ENCODE measurements at regions not wholly inside any gene's neighbourhood (a gene's known extent, or its start where the extent isn't known, plus 50 kb on each side); places are given as distances from the start of the nearest gene placed in this dataset.

DNA sequence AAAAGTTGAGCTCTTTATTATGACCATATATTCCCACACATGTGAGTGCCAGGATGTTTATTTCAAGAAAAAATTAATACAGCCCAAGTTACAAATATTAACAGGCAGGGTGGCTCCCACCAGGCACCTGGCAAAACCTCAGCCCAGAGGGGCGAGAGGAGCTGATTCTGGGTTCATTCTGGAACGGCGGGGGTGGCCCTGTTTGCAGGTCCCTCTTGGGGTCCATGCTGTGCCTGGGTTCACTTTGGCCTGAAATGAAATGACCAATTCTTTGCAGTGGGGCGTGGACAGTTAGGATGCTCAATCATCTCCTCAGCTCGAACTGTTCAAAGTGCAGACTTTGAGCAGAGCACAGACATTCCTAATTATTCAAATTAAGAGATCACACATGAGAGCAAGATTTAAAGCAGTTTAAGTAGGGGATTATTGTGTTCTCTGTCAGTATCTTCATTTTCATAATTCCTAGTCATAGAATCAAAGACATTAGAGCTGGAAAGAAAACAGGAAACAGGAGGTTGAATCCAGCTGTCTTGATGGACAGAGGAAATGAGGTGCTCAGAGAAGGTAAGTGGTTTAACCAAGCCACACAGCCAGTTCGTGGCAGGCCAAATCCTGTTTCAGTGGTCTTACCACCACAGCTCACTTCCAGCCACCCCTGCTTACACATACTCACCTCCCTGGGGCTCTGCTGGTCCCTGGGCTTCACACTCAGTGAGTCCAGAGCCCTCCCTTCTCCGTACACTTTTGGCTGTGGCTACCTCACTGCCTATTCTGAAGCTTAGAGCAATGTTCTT lies 363.9 kb upstream of the TNRC6C start:
- peaks cover 0 to 2% (median 1%) of the 10 kb centered on the region in 4 donors for H3K4me1 Mint-ChIP-seq
- H3K4me3 ChIP-seq (ENCODE audit: low read depth, low read length) = no peak overlapping the region
- no peak for ATAC-seq (ENCODE audit: low read depth in 2 of 2)
- H3K27ac ChIP-seq (ENCODE audit: insufficient read depth, low read length, poor library complexity, severe bottlenecking) = no peak overlapping the region
- H3K27me3 ChIP-seq (ENCODE audit: control insufficient read depth, insufficient read depth, low read length) = no peaks in the 10 kb centered on the region
- no peaks in the 10 kb centered on the region for H3K36me3 ChIP-seq (ENCODE audit: control insufficient read depth, insufficient read depth, low read length)
- no peaks in the 10 kb centered on the region for H3K9me3 ChIP-seq (ENCODE audit: control insufficient read depth in 2 of 2, low read length in 2 of 2)
- peaks cover 8% of the 10 kb centered on the region for H3K36me3 Mint-ChIP-seq
- H3K9me3 Mint-ChIP-seq = no peaks in the 10 kb centered on the region
- no peaks in the 10 kb centered on the region for H3K4me1 ChIP-seq (ENCODE audit: control insufficient read depth, insufficient read depth, low read length, poor library complexity, severe bottlenecking)
- DNase-seq = peak in 1 of 3 donors; percentile 24
- H3K27me3 Mint-ChIP-seq = peaks cover 11% of the 10 kb centered on the region
- H3K4me3 Mint-ChIP-seq = no peak overlapping the region
- peak overlapping the region in 1 of 3 donors; percentile 29 for H3K27ac Mint-ChIP-seq

DNA sequence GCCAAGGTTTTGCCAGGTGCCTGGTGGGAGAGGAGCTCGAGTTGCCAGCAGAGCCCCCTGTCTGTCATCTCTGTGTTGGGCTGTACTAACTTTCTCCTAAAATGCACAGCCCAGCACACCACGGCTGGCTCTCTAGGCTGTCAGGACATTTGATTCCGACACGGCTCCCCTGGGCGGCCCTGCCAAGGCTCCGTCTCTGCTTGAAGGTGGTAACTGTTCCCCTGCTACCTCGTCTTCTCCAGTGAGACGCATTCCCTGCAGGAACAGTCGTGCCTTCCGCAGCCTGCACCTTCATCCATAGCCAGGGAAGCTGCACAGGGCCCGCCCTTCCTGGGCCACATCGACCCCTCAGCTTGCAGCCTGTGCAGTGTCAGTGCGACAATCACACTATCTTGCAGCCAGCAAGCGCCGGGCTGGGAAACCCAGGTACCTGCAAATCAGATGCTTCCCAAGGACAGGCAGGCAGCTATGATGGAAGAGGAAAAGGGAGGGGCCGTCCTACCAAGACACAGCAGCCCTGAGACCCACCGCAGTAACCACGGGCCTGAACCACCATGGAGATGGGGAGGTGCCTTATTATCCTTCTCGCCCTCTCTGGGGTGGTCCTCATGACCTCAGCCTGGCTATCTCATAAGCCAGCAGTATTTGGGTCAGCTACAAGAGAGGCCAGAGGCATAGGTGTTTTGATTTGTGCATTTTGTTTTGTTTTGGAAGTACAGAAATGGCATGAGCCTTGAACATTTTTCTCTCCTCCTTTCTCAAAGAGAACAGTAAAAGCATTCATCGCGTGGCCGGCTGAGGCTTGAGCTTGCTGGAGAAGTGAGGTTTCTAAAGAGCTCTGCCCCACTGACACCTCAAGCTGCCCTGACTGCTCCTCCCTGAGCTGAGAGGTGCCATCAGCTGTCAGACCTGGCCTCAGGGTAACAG lies 361.7 kb upstream of the TNRC6C start:
- Histone ChIP-seq H3K27ac (ENCODE audit: insufficient read depth, low read length, poor library complexity, severe bottlenecking) (no peak overlapping the region), H3K9me3 (ENCODE audit: control insufficient read depth in 2 of 2, low read length in 2 of 2) (no peaks in the 10 kb centered on the region), H3K36me3 (ENCODE audit: control insufficient read depth, insufficient read depth, low read length) (no peaks in the 10 kb centered on the region), H3K4me3 (ENCODE audit: low read depth, low read length) (no peak overlapping the region), H3K27me3 (ENCODE audit: control insufficient read depth, insufficient read depth, low read length) (no peaks in the 10 kb centered on the region), H3K4me1 (ENCODE audit: control insufficient read depth, insufficient read depth, low read length, poor library complexity, severe bottlenecking) (no peaks in the 10 kb centered on the region)
- peaks cover 0 to 2% (median 1%) of the 10 kb centered on the region in 4 donors for H3K4me1 Mint-ChIP-seq
- H3K9me3 Mint-ChIP-seq = no peaks in the 10 kb centered on the region
- DNase-seq (no peak), ATAC-seq (ENCODE audit: low read depth in 2 of 2) (no peak)
- no peak overlapping the region for H3K4me3 Mint-ChIP-seq
- peaks cover 12% of the 10 kb centered on the region for H3K27me3 Mint-ChIP-seq
- H3K27ac Mint-ChIP-seq = no peak overlapping the region
- peaks cover 4% of the 10 kb centered on the region for H3K36me3 Mint-ChIP-seq

DNA sequence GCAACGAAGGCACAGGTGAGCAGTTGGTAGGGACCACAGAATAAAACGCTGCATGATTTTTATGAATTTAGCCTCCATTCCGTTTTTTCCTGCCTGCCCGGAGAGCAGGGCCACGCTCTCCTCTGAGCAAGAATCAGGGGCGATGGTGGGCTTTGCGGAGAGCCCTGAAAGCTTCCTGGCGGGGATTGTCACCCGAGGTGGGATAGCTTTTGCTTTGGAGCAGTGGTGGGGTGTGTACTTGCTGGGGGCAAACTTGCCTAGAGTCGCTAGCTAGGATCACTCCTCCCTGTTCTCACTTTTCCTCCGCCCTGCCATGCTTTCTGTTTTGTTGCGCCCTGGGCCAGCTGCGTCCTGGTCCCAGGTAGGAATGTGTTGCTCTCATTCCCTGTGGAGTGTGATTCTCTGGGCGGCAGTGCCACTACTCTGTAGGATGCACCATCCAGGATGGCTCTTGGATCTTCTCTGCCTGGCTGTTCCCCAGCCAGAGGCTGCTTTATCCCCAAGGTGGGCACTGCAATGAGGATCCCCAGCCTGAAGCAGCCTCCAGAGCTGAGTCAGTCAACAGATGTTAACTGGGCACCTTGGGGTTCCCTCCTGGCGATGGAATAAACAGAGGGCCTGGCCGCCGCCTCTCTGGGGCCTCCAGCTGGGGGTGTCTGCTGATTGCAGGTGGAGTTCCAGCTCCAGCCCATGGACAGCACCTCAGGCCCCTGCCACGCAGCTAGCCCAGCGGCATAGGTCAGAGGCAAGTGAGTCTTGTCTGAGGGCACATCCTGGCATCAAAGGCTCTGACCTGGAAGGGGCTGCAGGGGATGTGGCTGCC lies 360.9 kb upstream of the TNRC6C start:
- no peaks in the 10 kb centered on the region for H3K9me3 ChIP-seq (ENCODE audit: control insufficient read depth in 2 of 2, low read length in 2 of 2)
- Mint-ChIP-seq H3K36me3 (peaks cover 4% of the 10 kb centered on the region), H3K27ac (no peak overlapping the region), H3K4me1 (peaks cover 0 to 2% (median 1%) of the 10 kb centered on the region in 4 donors), H3K4me3 (no peak overlapping the region), H3K9me3 (no peaks in the 10 kb centered on the region), H3K27me3 (peaks cover 12% of the 10 kb centered on the region)
- no peak for ATAC-seq (ENCODE audit: low read depth in 2 of 2)
- no peaks in the 10 kb centered on the region for H3K4me1 ChIP-seq (ENCODE audit: control insufficient read depth, insufficient read depth, low read length, poor library complexity, severe bottlenecking)
- no peaks in the 10 kb centered on the region for H3K36me3 ChIP-seq (ENCODE audit: control insufficient read depth, insufficient read depth, low read length)
- H3K27ac ChIP-seq (ENCODE audit: insufficient read depth, low read length, poor library complexity, severe bottlenecking) = no peak overlapping the region
- no peaks in the 10 kb centered on the region for H3K27me3 ChIP-seq (ENCODE audit: control insufficient read depth, insufficient read depth, low read length)
- no peak overlapping the region for H3K4me3 ChIP-seq (ENCODE audit: low read depth, low read length)
- no peak for DNase-seq

DNA sequence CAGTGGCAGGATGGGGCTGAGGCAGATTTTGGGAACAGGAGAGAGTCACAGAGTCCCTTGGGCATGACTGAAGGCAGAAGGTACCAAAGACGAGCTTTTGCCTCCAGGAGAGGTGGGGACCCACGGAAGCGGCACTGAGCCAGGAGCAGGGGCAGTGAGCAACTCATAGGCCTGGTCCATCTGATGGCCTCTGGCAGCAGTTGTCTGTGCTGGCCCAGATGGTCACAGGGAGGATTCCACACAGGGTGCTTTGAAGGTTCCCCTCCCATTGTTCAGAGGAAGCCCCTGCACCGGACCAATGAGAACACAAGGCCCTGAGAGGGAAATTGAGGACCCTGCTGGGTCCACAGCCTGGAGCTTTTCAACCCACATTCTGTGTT lies 360.3 kb upstream of the TNRC6C start:
- Mint-ChIP-seq H3K9me3 (no peaks in the 10 kb centered on the region), H3K27ac (no peak overlapping the region), H3K27me3 (peaks cover 12% of the 10 kb centered on the region), H3K4me1 (peaks cover 0 to 2% (median 1%) of the 10 kb centered on the region in 4 donors), H3K4me3 (no peak overlapping the region), H3K36me3 (peaks cover 4% of the 10 kb centered on the region)
- ATAC-seq (ENCODE audit: low read depth in 2 of 2) = no peak
- H3K27ac ChIP-seq (ENCODE audit: insufficient read depth, low read length, poor library complexity, severe bottlenecking) = no peak overlapping the region
- H3K4me3 ChIP-seq (ENCODE audit: low read depth, low read length) = no peak overlapping the region
- H3K4me1 ChIP-seq (ENCODE audit: control insufficient read depth, insufficient read depth, low read length, poor library complexity, severe bottlenecking) = no peaks in the 10 kb centered on the region
- H3K9me3 ChIP-seq (ENCODE audit: control insufficient read depth in 2 of 2, low read length in 2 of 2) = no peaks in the 10 kb centered on the region
- no peaks in the 10 kb centered on the region for H3K36me3 ChIP-seq (ENCODE audit: control insufficient read depth, insufficient read depth, low read length)
- H3K27me3 ChIP-seq (ENCODE audit: control insufficient read depth, insufficient read depth, low read length) = no peaks in the 10 kb centered on the region
- no peak for DNase-seq

DNA sequence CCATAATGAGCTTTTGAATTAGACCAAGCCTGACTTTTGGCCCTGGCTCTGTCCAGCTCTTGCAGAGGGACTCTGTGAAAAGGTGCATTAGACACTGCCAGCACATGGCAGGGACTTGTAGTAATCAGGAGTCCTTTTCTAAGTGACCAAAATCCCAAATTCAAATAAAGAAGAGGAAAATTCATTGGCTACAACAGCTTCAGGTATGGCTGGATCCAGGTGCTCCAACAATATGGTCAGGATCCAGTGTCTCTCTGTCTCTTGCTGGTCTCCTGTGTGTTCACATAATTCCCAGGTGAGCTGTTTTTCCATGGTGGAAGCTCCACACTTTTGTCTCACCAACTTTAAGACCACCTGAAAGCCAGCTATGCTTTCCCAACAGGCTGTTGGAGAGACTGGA lies 358.8 kb upstream of the TNRC6C start:
- Mint-ChIP-seq H3K27ac (no peak overlapping the region), H3K36me3 (no peaks in the 10 kb centered on the region), H3K4me1 (peaks cover 0 to 2% (median 1%) of the 10 kb centered on the region in 4 donors), H3K9me3 (no peaks in the 10 kb centered on the region), H3K4me3 (no peak overlapping the region), H3K27me3 (peaks cover 7% of the 10 kb centered on the region)
- H3K9me3 ChIP-seq (ENCODE audit: control insufficient read depth in 2 of 2, low read length in 2 of 2) = no peaks in the 10 kb centered on the region
- H3K27ac ChIP-seq (ENCODE audit: insufficient read depth, low read length, poor library complexity, severe bottlenecking) = no peak overlapping the region
- no peaks in the 10 kb centered on the region for H3K4me1 ChIP-seq (ENCODE audit: control insufficient read depth, insufficient read depth, low read length, poor library complexity, severe bottlenecking)
- DNase-seq (no peak), ATAC-seq (ENCODE audit: low read depth in 2 of 2) (no peak)
- H3K36me3 ChIP-seq (ENCODE audit: control insufficient read depth, insufficient read depth, low read length) = no peaks in the 10 kb centered on the region
- no peaks in the 10 kb centered on the region for H3K27me3 ChIP-seq (ENCODE audit: control insufficient read depth, insufficient read depth, low read length)
- H3K4me3 ChIP-seq (ENCODE audit: low read depth, low read length) = no peak overlapping the region

DNA sequence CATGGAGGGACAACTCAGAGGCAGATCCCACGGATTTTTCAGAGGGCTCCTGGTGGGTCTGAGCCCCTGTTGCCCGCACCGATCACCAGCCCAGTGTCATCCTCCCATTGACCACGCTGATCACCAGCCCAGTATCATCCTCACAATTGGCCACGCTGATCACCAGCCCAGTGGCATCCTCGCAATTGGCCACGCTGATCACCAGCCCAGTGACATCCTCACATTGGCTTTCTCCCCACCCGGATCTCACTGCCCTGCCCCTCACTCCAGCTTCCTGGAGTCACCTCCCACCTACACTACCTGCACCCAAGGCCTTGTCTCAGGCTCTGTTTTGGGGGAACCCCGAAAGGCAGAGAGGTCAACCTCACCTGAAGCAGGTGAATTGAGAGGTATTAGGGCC lies 358.2 kb upstream of the TNRC6C start:
- no peaks in the 10 kb centered on the region for H3K4me1 Mint-ChIP-seq
- H3K36me3 Mint-ChIP-seq = no peaks in the 10 kb centered on the region
- peaks cover 7% of the 10 kb centered on the region for H3K27me3 Mint-ChIP-seq
- no peak overlapping the region for H3K4me3 ChIP-seq (ENCODE audit: low read depth, low read length)
- DNase-seq = no peak
- no peaks in the 10 kb centered on the region for H3K4me1 ChIP-seq (ENCODE audit: control insufficient read depth, insufficient read depth, low read length, poor library complexity, severe bottlenecking)
- ATAC-seq (ENCODE audit: low read depth in 2 of 2) = no peak
- no peaks in the 10 kb centered on the region for H3K36me3 ChIP-seq (ENCODE audit: control insufficient read depth, insufficient read depth, low read length)
- H3K27me3 ChIP-seq (ENCODE audit: control insufficient read depth, insufficient read depth, low read length) = no peaks in the 10 kb centered on the region
- no peaks in the 10 kb centered on the region for H3K9me3 ChIP-seq (ENCODE audit: control insufficient read depth in 2 of 2, low read length in 2 of 2)
- no peaks in the 10 kb centered on the region for H3K9me3 Mint-ChIP-seq
- no peak overlapping the region for H3K4me3 Mint-ChIP-seq
- H3K27ac Mint-ChIP-seq = no peak overlapping the region
- H3K27ac ChIP-seq (ENCODE audit: insufficient read depth, low read length, poor library complexity, severe bottlenecking) = no peak overlapping the region

DNA sequence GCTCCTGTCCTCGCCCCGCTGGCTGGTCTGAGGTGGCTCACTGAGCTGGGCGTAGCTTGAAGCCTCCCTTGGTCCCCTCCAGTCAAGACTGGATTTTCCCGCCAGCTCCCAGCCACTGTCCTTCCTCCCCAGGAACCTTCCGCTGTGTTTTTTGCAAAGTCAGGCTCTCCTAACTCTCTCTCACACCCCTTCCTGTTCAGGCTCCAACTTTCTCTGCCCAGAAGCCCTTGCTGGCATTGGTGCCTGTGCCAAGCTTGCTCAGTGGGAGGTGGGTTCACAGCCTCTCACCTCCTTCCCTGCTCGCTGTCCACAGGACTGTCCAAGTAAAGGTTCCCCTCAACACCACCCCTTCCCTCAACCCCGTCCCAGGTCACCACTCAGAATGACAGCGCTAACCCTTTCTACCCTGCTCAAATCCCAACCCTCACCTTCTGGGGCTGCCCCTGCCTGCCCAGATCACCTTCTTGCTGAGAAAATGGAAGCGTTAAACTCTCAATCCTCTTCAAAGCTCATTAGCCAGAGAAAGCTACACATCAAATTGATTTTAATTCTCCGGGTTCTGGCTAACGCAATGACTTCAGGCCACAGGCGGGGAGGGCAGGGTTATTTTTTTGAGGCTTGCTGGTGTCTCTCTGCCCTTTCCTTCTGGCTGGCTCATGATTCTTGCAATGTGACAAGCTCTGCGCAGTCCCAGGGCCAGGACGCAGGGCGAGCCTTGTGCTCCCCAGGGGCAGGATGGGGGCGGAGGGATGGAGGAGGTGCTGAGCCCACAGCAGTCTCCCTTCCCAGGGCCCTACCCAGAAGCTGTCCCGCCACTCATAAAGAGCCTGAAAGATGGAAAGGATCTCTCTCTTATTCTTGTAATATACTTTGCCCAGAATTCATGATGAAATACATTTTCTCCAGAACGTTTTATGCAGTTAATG lies 357.2 kb upstream of the TNRC6C start:
- Mint-ChIP-seq H3K9me3 (no peaks in the 10 kb centered on the region), H3K4me1 (no peaks in the 10 kb centered on the region), H3K36me3 (no peaks in the 10 kb centered on the region), H3K4me3 (no peak overlapping the region), H3K27me3 (peaks cover 7% of the 10 kb centered on the region), H3K27ac (no peak overlapping the region)
- no peaks in the 10 kb centered on the region for H3K9me3 ChIP-seq (ENCODE audit: control insufficient read depth in 2 of 2, low read length in 2 of 2)
- no peak for DNase-seq
- H3K27me3 ChIP-seq (ENCODE audit: control insufficient read depth, insufficient read depth, low read length) = no peaks in the 10 kb centered on the region
- H3K27ac ChIP-seq (ENCODE audit: insufficient read depth, low read length, poor library complexity, severe bottlenecking) = no peak overlapping the region
- no peak for ATAC-seq (ENCODE audit: low read depth in 2 of 2)
- H3K4me3 ChIP-seq (ENCODE audit: low read depth, low read length) = no peak overlapping the region
- no peaks in the 10 kb centered on the region for H3K36me3 ChIP-seq (ENCODE audit: control insufficient read depth, insufficient read depth, low read length)
- no peaks in the 10 kb centered on the region for H3K4me1 ChIP-seq (ENCODE audit: control insufficient read depth, insufficient read depth, low read length, poor library complexity, severe bottlenecking)
